HG03159 (cell line): ENCODE measurements at regions not wholly inside any gene's neighbourhood (a gene's known extent, or its start where the extent isn't known, plus 50 kb on each side); places are given as distances from the start of the nearest gene placed in this dataset.

ENCODE experiments used
- ATAC-seq: cut with Tn5 transposase; IDR thresholded peaks from one replicate; pipeline ENCODE4 v1.9.1; 2021; ENCODE audit warnings: mild to moderate bottlenecking, moderate library complexity; ENCODE audit not compliant: unreplicated experiment

- ATAC-seq, result no peak
Measured at GRCh38 chr10:52440612-52441285, 126.7 kb downstream of the DKK1 start.

GRCh38 chr10:52442576-52442975 lies 128.5 kb downstream of the DKK1 start:
- no peak for ATAC-seq

- ATAC-seq, result no peak
Measured at GRCh38 chr10:52443419-52444388, 129.6 kb downstream of the DKK1 start.

DNA sequence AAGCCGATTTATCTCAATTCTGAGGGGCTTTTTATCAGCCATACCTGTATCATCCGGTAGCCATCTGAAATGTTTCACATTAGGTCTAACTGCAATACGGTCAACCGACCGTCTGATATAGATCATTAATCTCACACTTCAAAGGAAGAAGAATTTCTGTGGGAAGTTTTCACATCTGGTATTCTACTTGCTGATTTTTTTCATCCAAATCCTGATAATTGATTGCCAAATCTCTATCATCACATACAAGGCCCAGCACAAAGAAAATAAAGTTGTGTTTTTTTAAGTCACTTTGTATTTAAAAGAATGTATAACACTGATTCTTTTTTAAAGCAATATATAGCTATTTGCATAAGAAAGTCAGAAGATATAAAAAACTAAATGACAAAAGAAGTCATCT lies 132.3 kb downstream of the DKK1 start:
- no peak for ATAC-seq

GRCh38 chr10:52447931-52448353 lies 133.9 kb downstream of the DKK1 start:
- ATAC-seq, result no peak

- ATAC-seq, result no peak
Measured at GRCh38 chr10:52450762-52451291, 136.7 kb downstream of the DKK1 start.

DNA sequence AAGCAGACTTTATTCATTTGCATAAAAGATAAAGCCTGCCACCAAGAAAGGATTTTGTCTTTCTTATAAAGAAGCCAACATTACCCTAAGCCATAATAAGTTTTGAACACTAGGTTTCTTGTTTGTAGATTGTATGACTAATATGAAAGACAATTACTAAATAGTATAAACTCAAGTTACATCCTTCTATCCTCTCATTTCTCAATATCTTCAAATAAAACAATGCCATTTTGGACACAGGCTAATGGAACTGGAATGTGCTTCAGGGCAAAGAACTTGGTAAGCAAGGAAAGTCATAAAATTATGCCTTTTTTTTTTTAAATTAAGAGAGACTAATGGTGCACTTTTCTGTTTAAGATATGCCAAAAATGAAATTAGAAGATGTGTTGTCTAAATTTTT lies 137.7 kb downstream of the DKK1 start:
- ATAC-seq, result no peak

- ATAC-seq, result no peak
Measured at GRCh38 chr10:52452600-52453493, 138.8 kb downstream of the DKK1 start.

- no peak for ATAC-seq
Measured at GRCh38 chr10:52453501-52453900, 139.4 kb downstream of the DKK1 start.

DNA sequence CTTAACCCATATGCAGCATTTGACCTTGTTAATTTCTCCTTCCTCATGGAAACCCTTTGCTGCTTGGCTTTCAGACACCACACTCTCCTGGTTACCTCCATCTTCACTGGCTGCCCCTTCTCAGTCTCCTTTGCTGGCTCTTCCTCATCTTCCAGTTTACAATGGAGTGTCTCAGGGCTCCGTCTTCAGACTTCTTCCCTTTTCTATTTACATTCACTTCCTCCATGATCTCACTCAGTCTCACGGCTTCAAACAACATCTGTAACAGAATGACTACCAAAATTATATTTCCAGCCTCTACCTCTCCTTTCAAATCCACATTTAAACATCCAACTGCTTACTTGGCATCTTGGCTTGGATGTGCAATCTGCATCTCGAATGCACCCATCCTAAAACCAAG lies 140.4 kb downstream of the DKK1 start:
- no peak for ATAC-seq

DNA sequence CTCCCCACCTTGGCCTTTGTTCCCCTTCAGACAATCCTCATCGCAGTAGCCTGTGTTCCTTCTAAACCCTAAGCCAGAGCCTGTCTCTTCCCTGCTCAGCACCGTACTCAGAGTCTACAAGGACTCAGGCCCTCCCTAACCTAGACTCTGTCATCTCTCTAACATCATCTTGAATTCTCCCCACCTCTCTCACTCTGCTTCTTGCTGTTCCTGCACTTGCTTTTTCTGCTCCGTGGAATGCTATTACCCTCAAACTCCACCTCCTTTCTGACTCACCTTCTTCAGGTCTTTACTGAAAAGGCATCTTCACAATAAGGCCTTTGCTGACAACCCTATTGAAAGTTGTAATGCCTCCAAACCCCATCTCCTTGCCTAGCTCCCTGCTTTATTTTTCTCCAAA lies 141.0 kb downstream of the DKK1 start:
- no peak for ATAC-seq

DNA sequence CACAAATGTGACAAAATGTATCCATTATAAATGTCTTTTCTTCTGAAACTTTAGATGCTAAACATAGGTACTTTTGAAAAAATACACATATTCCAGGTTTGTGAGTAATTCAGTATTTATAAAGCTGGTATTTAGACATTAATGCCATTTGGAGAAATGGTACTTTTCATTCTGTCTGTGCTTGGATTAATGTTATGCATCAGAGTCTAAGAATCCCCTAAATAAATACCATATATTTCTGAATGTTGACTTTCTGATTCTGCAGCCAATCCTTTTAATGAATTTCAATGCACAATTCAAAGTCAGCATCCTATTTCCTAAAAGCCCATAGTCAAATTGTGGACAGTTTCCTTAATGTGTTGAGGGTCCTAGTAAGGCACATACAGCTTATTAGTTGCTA lies 145.0 kb downstream of the DKK1 start:
- ATAC-seq, result no peak

GRCh38 chr10:52463826-52464225 lies 149.7 kb downstream of the DKK1 start:
- no peak for ATAC-seq

DNA sequence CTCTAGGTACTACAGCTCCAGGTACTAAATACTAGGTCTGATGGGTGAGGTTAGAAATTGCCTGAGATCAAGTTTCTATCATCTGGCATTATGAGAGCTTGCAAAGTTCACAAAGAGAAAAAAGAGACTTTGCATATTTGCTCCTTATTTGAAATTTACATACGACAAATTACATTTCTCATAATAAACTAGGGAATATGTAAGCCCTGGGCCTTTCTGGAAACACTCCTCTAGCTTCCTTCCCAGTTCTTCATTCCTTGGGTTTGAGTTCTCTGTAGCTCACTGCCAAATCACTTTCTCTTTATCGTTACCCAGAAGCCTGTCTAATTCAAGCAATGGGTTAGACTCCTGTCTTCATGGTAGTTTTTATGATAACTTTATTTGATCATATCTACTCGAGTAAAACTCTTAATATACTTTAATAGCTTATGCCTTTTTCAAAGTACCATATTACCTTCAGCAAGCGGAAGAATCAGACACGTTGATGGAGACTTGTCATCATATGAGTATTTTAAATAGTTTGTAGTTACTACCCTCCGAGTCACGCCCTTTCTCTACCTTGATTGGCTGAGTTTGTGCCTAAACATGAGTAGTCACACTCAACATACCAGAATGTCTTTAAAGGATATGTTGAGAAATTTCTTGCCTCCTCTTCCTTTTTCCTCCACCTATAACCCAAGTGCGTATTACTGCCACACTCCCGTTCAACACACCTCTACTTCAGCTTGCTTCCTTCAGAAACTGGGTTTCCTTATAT lies 150.5 kb downstream of the DKK1 start:
- no peak for ATAC-seq

- ATAC-seq, result no peak
Measured at GRCh38 chr10:52465202-52465601, 151.1 kb downstream of the DKK1 start.

- ATAC-seq, result no peak
Measured at GRCh38 chr10:52466464-52466863, 152.4 kb downstream of the DKK1 start.

- no peak for ATAC-seq
Measured at GRCh38 chr10:52469970-52470705, 156.1 kb downstream of the DKK1 start.

GRCh38 chr10:52472406-52473146 lies 158.5 kb downstream of the DKK1 start:
- ATAC-seq, result no peak

GRCh38 chr10:52474265-52474664 lies 160.2 kb downstream of the DKK1 start:
- peak; percentile 46 for ATAC-seq
